Lower leg skin (tissue), 3 donors: ENCODE measurements at regions not wholly inside any gene's neighbourhood (a gene's known extent, or its start where the extent isn't known, plus 50 kb on each side); places are given as distances from the start of the nearest gene placed in this dataset.

Experiments
- CTCF ChIP-seq, 3 donors: fragments of 450-650 bp; IDR thresholded peaks; one replicate each; pipeline ENCODE4 v1.5.1; 2016; ENCODE audit warnings: antibody characterized with exemption in 3 of 3, mild to moderate bottlenecking in 3 of 3, moderate library complexity in 2 of 3
- POLR2A ChIP-seq, 2 donors: fragments of 450-650 bp; IDR thresholded peaks; one replicate each; pipeline ENCODE4 v1.6.1; 2016 to 2017; ENCODE audit warnings: antibody characterized with exemption in 2 of 2, mild to moderate bottlenecking in 1 of 2, moderate library complexity in 1 of 2

GRCh38 chr15:53312707-53313106 lies 446.8 kb downstream of the WDR72 start:
- no peak for TF ChIP-seq POLR2A (IDR thresholded peaks at IDR 0.05)
- no peak for TF ChIP-seq CTCF (IDR thresholded peaks at IDR 0.05)
